IMR-90 (cell line): ENCODE measurements at regions not wholly inside any gene's neighbourhood (a gene's known extent, or its start where the extent isn't known, plus 50 kb on each side); places are given as distances from the start of the nearest gene placed in this dataset.

Experiments used
- ATAC-seq: fragments of 200-7000 bp; cut with Tn5 transposase; 2 replicates; pipeline ENCODE4 v1.9.1; 2020; ENCODE audit warnings: low read depth, mild to moderate bottlenecking, moderate library complexity
- BruUV-seq: library from RNA; stranded (reverse); fragments of 400-500 nt; replicated peaks from 2 replicates; lab custom pipeline; 2021; lab: Mats Ljungman, UMichigan
- CTCF ChIA-PET: fragments of 300-600 bp; formaldehyde crosslinking; extraction: SDS; loops from one replicate; lab custom pipeline; 2021; ENCODE audit warnings: antibody characterized with exemption; lab: Yijun Ruan, JAX
- POLR2A ChIA-PET: fragments of 300-600 bp; sonication (Branson Sonifier 250); formaldehyde crosslinking; loops from one replicate; lab custom pipeline; 2022; ENCODE audit warnings: antibody characterized with exemption; ENCODE audit not compliant: unreplicated experiment; lab: Charles Lee
- DNase-seq: peaks from one replicate; pipeline ENCODE4 v3.0.0; 2013
- H2AFZ ChIP-seq: replicated peaks from 2 replicates; pipeline ENCODE3; 2013; ENCODE audit warnings: low read length, mild to moderate bottlenecking; ENCODE audit not compliant: poor library complexity
- H2AK5ac ChIP-seq: 2 replicates; pipeline ENCODE4 v1.6.1; 2013; ENCODE audit warnings: low read depth, low read length, inconsistent platforms
- H2AK9ac ChIP-seq: replicated peaks from 2 replicates; pipeline ENCODE3; 2013; ENCODE audit warnings: mild to moderate bottlenecking, low read depth, low read length, moderate library complexity; ENCODE audit not compliant: poor library complexity
- H2BK120ac ChIP-seq: 2 replicates; pipeline ENCODE4 v1.6.1; 2013; ENCODE audit warnings: low read depth, low read length, inconsistent platforms
- H2BK15ac ChIP-seq: 3 replicates; pipeline ENCODE4 v1.6.1; 2013; ENCODE audit warnings: low read depth, low read length, inconsistent platforms
- H2BK20ac ChIP-seq: 2 replicates; pipeline ENCODE4 v1.6.1; 2013; ENCODE audit warnings: low read depth, mild to moderate bottlenecking, inconsistent platforms, low read length, moderate library complexity
- H2BK5ac ChIP-seq: 2 replicates; pipeline ENCODE4 v1.6.1; 2013; ENCODE audit warnings: mild to moderate bottlenecking, low read depth, low read length, inconsistent platforms; ENCODE audit not compliant: poor library complexity, severe bottlenecking
- H3K14ac ChIP-seq: replicated peaks from 2 replicates; pipeline ENCODE4 v1.6.1; 2013; ENCODE audit warnings: low read depth, low read length, inconsistent platforms
- H3K18ac ChIP-seq: 2 replicates; pipeline ENCODE4 v1.6.1; 2013; ENCODE audit warnings: low read depth, low read length, control low read depth
- H3K23ac ChIP-seq: 2 replicates; pipeline ENCODE4 v1.6.1; 2013; ENCODE audit warnings: low read depth, low read length, inconsistent platforms
- H3K27ac ChIP-seq: 2 replicates; pipeline ENCODE4 v1.5.1; 2013; ENCODE audit warnings: mild to moderate bottlenecking, control low read depth, low read length; ENCODE audit not compliant: insufficient read depth
- H3K27me3 ChIP-seq: 2 replicates; pipeline ENCODE4 v1.6.1; 2013; ENCODE audit warnings: low read length; ENCODE audit not compliant: control insufficient read depth, insufficient read depth
- H3K36me3 ChIP-seq: 2 replicates; pipeline ENCODE4 v1.6.1; 2013; ENCODE audit warnings: low read length, mixed read lengths; ENCODE audit not compliant: control insufficient read depth, insufficient read depth
- H3K4ac ChIP-seq: 2 replicates; pipeline ENCODE4 v1.6.1; 2013; ENCODE audit warnings: low read depth, low read length, inconsistent platforms
- H3K4me1 ChIP-seq: 2 replicates; pipeline ENCODE4 v1.6.1; 2013; ENCODE audit warnings: low read length, mixed read lengths; ENCODE audit not compliant: control insufficient read depth, insufficient read depth
- H3K4me2 ChIP-seq: 2 replicates; pipeline ENCODE4 v1.6.1; 2013; ENCODE audit warnings: low read depth, mild to moderate bottlenecking, control low read depth, low read length, moderate library complexity
- H3K4me3 ChIP-seq: 2 replicates; pipeline ENCODE4 v1.5.1; 2013; ENCODE audit warnings: low read depth, mild to moderate bottlenecking, control low read depth, low read length, moderate library complexity; ENCODE audit not compliant: insufficient read depth
- H3K56ac ChIP-seq: 2 replicates; pipeline ENCODE4 v1.6.1; 2013; ENCODE audit warnings: low read length, inconsistent platforms; ENCODE audit not compliant: insufficient read depth; ENCODE audit errors: extremely low read depth
- H3K79me1 ChIP-seq, 2 experiments: 2 replicates each; pipeline ENCODE4 v1.6.1; 2013; ENCODE audit warnings: low read length in 2 of 2, inconsistent platforms in 1 of 2, low read depth in 1 of 2
- H3K9ac ChIP-seq: 2 replicates; pipeline ENCODE4 v1.6.1; 2013; ENCODE audit warnings: low read depth, low read length, control low read depth
- H3K9me1 ChIP-seq: 2 replicates; pipeline ENCODE4 v1.6.1; 2013; ENCODE audit warnings: low read length, inconsistent platforms; ENCODE audit not compliant: insufficient read depth
- H3K9me3 ChIP-seq: 2 replicates; pipeline ENCODE4 v1.6.1; 2013; ENCODE audit warnings: low read length; ENCODE audit not compliant: control insufficient read depth, insufficient read depth
- H4K20me1 ChIP-seq: 2 replicates; pipeline ENCODE4 v1.6.1; 2013; ENCODE audit warnings: low read length, inconsistent platforms; ENCODE audit not compliant: insufficient read depth
- H4K5ac ChIP-seq: 2 replicates; pipeline ENCODE4 v1.6.1; 2013; ENCODE audit warnings: mild to moderate bottlenecking, low read depth, low read length, control low read depth
- H4K8ac ChIP-seq, 2 experiments: 2 replicates each; pipeline ENCODE4 v1.6.1; 2013; ENCODE audit warnings: low read depth in 2 of 2, low read length in 2 of 2, control low read depth in 1 of 2, inconsistent platforms in 1 of 2
- H4K91ac ChIP-seq: 2 replicates; pipeline ENCODE4 v1.6.1; 2013; ENCODE audit warnings: low read depth, low read length, inconsistent platforms; ENCODE audit not compliant: insufficient read depth
- CHD1 ChIP-seq: IDR thresholded peaks from 2 replicates; pipeline ENCODE4 v1.6.1; 2012; ENCODE audit warnings: low read depth, low read length, improper control_type of control experiment
- FOS ChIP-seq: fragments of 150-350 bp; IDR thresholded peaks from 2 replicates; pipeline ENCODE4 v1.6.1; 2016; ENCODE audit warnings: low read depth, low read length
- MXI1 ChIP-seq: IDR thresholded peaks from 2 replicates; pipeline ENCODE4 v1.6.1; 2012; ENCODE audit warnings: low read depth, mild to moderate bottlenecking, low read length, moderate library complexity, borderline replicate concordance
- WGBS, 2 experiments: methylation state at CpG; one replicate each; pipeline versions ENCODE4 v1.1.5 to v1.1.7; 2013; ENCODE audit warnings: missing lambda C conversion rate in 2 of 2; ENCODE audit not compliant: insufficient read length in 1 of 2; ENCODE audit errors: extremely low coverage in 2 of 2; 5-methylcytosine and 5-hydroxymethylcytosine counted together
- dilution Hi-C: fragments of 300-500 bp; cut with HindIII; formaldehyde crosslinking; loops from one replicate; pipeline ENCODE4 v1.14.3; 2018; ENCODE audit warnings: low sequenced_read_pairs; ENCODE audit not compliant: unreplicated experiment
- in situ Hi-C: fragments of 300-500 bp; cut with MboI; formaldehyde crosslinking; loops from 3 replicates; pipeline ENCODE4 v1.14.3; 2019; ENCODE audit warnings: low sequenced_read_pairs, inconsistent platforms, mixed read lengths
- intact Hi-C: fragments of 100-400 bp; cut with micrococcal nuclease; formaldehyde crosslinking; loops from 2 replicates; pipeline ENCODE4 v1.10.0; 2022

DNA sequence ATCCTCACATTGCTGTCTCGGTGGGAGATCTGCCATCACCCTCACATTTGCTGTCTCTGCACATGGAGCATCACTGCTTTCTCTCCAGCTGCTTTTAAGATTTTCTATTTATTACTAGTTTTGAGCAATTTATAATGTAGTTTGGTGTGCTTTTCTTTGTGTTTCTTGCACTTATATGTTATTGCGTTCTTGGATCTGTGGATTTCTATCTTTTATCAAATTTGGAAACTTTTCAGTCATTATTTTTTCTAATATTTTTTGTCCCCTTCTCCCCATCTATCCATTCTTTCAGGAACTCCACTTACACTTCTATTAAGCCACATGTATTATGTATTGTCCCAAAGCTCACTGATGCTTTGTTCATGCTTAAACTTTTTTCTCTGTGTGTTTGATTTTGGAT is 108.9 kb downstream of the FOXL3 start:
- Histone ChIP-seq H3K23ac (no peak overlapping the region), H3K56ac (no peak overlapping the region), H3K27me3 (peaks cover 7% of the 10 kb centered on the region), H3K27ac (no peak overlapping the region), H3K9me1 (no peaks in the 10 kb centered on the region), H3K4me2 (no peak overlapping the region), H2AK5ac (no peak overlapping the region), H4K5ac (no peak overlapping the region), H3K9me3 (peaks cover 24% of the 10 kb centered on the region), H3K4me1 (no peaks in the 10 kb centered on the region), H3K9ac (no peak overlapping the region), H3K18ac (no peak overlapping the region), H4K91ac (no peak overlapping the region), H3K36me3 (no peaks in the 10 kb centered on the region), H2AFZ (no peak overlapping the region), H2BK5ac (no peak overlapping the region), H3K14ac (no peak overlapping the region), H4K8ac (no peak overlapping the region), H3K4ac (no peak overlapping the region), H4K20me1 (no peaks in the 10 kb centered on the region), H2BK15ac (no peak overlapping the region), H2BK120ac (no peak overlapping the region), H3K4me3 (no peak overlapping the region), H3K79me1 (no peaks in the 10 kb centered on the region), H2AK9ac (no peak overlapping the region), H2BK20ac (no peak overlapping the region)
- POLR2A ChIA-PET: no interaction called here
- DNase-seq (no peak), ATAC-seq (no peak)
- CTCF ChIA-PET: interaction anchor here (0.7 kb wide), 1 partner anchor 54 kb away, joined by 3 read pairs; no protein-coding TSS in a partner anchor
- BruUV-seq: no TSS peak
- dilution Hi-C loops: no loop called here
- in situ Hi-C loops: no loop called here
- intact Hi-C loops: no loop called here
- TF ChIP-seq CHD1 (no peak), MXI1 (no peak), FOS (no peak)
- no CpG with 5 or more reads among the region's 2 CpGs for WGBS, 2 experiments
